Muscle of arm (tissue), 1 donor: ENCODE measurements at regions not wholly inside any gene's neighbourhood (a gene's known extent, or its start where the extent isn't known, plus 50 kb on each side); places are given as distances from the start of the nearest gene placed in this dataset.

Experiments
- DNase-seq: peaks from one replicate; pipeline ENCODE4 v3.0.0-alpha.2; 2013

DNA sequence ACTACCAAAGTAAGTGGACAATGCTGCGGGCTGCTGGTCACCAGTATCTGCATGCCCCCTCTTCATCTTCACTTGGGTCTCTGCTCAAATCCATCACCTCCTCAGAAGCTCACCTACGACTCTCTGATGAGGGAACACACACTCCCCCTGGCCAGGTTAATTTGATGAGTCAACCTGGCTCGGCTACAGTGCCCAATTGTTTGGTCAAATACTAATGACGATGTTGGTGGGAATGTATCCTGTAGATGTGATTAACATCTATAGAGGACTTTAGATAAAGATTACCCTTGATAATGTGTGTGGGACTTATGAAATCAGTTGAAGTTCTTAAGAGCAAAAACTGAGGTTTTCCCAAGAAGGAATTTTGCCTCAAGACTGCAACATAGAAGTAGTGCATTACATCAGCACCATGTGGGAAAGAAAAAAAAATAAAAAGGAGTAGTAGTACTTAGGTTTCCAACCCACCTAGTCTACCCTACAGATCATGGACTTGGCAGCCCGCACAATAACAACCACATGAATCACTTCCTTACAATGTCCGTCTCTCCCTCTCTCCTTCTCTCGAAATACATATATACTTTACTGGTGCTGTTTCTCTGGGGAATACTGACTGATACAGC, 467.3 kb downstream of the DNAH5 start:
- no peak for DNase-seq

DNA sequence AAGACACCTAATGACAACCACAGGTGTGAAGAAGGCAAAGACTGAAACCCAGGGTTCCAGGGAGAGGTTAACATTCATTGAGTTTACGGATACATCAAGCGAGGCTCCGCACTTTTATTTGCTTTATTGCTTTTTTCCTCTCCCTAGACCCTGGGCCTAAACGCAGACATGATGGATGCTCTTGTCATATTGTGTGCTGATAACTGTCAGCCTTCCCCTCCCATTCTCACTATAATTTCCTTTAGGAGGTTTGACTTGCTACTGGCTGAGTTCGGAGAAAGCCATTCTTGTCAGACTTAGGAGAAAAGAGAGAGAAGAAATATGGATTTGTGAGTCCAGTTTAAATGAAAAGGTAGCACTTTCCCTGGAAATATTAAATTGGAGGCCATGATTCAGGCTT, 471.6 kb downstream of the DNAH5 start:
- DNase-seq, result no peak

DNA sequence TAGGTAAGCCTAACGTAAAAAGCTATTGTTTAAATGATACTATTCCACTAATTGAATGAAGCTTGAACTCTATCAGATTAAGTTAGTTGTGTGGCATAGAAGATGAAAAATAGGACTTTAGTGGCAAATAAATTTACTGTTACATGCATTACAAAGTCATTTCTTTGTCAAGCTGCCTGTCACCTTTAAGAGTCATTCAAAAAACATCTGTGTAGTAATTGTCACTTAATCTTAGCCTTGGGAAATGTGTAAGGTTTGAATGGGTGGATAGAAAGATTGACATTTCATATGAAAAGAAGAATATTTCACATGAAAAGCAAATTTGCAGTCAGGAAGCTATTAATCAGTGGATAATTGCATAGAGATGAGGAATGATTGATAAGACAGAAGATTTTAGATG, 473.5 kb downstream of the DNAH5 start:
- no peak for DNase-seq

DNA sequence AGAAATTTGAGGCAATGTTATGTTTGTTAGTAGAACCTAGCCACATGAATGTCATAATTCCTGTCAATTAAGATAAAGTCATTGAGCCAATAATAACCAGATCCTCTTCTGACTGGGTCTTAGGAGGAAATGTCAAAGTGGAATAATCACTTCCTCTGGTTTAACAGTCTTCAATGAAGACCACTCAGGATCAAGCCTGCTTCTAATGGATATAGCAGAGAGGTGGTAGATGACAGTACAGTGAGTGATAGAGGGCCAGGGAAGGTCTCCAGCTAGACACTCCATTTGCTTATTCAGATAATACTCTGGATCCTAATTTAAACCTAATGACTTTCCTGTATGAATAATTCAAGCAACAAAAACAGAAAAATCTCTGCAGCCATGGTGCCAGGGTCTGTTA, 474.2 kb downstream of the DNAH5 start:
- no peak for DNase-seq

DNA sequence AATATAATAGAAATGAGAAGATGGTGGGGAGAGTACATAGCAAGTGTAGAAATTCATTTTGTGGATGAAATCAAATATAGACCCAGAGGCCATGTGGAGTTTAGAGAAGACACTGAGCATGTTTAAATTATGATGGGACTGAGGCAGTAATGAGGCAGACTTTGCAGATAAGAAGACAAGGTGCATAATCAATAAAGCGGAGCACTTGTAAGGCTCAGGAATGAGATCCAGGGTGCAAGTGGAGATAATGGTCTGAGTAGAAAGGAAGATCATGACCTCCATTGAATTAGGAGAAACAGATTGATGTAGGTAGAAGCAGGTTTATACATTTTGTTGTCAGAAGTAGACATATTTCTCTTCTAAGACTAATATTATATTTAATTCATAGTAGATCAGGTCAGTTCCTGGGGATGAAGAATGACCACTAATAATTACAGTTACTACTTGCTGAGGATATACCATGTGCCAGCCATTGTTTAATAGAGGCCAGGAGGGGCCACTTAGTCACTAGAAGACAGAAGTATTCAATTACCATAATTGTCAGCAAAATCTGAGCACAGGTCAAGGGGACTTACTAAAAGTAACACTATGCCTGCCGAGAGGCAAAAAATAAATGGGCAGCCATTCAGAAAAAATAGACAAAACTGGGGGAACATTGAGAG, 479.8 kb downstream of the DNAH5 start:
- DNase-seq, result no peak

DNA sequence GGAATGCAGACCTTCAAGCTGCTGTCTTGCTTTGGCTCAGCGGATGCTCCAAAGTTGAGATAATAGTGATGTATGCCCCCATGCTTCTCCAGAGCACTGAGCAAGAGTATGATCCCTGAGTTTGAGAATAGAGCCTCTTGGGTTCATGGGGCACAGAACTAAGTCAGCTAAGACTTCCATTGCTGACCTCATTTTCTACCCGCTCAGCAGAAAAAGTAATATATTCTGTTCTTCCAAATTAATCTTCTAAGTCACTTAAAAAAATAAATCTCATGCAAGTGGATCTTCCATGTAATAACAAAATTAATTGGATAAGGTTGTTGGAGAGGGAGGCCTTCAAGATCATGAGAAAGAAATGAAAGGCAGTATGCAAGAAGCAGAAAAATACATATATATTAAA, 483.9 kb downstream of the DNAH5 start:
- DNase-seq, result no peak

DNA sequence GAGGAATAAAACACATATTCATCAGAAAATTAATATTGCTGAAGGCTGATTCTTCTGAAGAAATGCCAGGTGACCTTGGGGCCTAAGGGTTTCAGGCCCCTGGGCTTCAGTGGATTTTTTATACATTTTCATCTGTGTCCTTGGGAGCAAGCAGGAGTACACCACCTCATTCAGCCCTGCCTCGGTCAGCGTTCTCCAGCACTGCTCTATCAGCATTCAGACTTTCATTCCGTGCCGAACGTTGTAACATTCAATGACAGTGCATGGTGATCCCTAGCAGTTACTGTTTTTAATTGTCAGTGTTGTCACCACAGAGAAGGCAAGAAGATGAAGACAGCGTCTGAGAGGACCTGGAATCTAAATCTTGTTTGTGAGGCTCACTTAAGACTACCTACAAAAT, 490.4 kb downstream of the DNAH5 start:
- no peak for DNase-seq

DNA sequence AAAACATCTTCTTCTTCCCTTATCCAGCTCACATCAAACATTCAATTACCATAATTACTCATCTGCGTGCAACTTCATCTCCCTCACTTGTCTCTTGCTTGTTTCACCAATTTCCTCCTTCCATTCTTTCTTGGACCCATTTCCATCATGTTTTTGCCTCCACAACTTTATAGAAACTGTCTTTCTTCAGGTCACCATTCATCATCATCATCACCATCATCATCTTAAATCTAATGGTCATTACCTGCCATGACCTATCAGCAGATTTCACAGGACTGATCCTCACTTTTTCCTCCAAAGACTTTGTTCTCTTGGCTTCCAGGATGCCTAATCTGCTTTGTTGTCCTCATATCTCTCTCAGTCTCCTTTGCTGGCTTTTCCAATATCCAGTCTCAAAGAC, 495.6 kb downstream of the DNAH5 start:
- no peak for DNase-seq

DNA sequence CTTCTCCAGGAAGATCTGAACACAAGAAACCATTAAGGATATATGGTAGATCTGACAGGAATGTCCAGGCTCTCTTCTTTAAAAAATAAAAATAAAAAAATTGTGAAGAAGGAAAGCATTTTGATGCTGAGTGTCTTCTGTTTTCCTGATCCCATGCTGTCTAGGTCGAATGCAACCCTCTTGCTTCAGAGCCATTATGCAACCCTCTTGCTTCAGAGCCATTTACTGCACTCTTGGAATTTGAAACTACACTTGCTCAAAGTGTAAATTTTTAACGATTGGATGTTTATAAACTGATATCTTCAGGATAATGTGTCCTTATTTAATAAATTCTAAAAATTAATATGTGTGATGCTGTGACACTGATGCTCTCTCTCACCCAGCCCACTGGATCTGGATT, 505.1 kb downstream of the DNAH5 start:
- no peak for DNase-seq

DNA sequence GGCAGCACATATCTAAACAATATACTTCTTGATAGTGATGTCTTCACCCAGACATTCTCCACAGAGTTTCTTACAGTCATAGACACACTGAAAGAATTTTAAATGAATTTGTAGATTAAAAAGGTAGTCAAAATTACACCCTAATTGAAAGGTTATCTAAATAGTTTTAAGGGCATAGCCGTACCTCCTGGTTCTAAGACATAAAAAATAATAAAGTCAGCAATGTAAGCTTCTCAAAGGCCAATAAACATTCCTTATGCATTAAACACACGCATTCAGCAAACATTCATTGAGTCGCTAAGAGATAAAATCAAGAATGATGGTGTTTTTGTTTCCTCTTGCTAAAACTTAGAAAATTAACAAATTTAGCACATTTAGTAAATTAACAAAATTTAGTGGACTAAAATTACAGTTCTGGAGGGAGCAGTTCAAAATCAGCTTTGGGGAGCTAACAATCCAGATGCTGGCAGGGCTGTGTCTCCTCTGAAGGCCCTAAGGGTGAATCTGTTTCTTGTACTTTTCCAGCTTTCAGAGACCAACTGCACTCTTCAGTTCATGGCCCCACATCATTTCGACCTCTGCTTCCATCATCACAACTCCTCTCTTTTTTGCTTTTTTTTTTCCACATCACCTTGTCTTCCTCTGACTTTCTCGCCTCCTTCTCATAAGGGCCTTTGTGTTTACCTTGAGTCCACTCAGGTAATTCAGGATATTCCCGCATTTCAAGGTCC, 516.5 kb downstream of the DNAH5 start:
- no peak for DNase-seq

DNA sequence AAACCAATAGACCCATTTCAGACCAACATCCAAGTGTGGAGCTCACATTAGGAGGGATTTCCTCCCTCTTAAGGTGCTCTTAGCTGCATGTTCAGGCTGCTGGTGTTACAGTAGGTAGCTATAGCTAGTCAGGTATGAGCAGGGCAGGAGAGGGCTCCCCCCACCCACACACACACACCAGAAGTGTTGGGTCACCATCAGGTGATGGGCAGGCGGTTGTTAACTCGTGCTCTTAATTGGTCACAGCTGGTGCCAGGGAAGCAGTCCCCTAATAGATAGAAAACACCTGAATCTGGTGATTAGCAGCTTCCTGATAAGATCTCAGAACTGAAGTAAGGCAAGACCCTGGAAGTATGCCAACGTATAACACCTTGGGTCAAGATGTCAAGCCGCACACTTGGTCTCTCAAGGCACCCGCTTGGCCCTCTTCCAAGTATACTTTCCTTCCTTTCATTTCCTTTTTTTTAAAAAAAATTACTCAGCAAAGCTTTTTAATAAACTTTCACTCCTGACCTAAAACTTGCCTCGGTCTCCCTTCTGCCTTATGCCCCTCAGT, 532.4 kb downstream of the DNAH5 start:
- no peak for DNase-seq

DNA sequence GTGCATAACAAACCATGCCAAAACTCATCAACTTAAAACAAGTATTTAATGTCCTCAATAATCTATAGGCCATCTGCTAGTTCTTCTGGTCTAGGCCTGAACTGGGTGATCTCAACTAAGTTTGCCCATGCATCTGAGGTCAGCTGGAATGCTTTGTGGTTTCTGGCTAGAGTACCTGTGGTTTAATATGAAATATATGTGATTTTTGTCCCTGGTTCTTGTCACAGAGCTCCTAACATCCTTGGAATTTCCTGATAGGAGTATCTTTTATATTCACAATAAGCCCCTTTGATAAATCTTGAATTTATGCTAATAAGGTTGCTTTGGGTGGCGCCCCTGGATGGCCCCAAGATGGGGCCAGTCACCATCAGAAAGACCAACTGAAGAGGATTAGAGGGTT, 535.9 kb downstream of the DNAH5 start:
- DNase-seq, result no peak

DNA sequence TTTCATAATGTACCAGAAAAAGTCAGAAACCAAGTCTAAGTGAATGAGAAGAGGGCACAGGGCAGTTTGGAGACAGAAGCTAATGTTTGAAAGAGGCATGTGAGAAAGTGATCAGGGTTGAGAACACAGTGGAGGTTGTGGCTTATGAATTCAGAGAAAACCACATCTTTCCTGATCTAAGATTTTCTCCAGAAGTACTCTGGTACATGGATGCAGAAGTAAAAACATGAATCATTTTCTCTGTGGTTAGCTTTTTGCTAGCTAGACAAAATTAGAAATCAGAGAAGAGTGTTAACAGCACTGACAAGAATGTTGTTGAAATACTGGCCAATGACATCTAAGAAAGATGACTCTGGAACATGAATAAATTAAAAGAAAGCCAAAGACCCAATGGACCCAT, 541.1 kb downstream of the DNAH5 start:
- no peak for DNase-seq

DNA sequence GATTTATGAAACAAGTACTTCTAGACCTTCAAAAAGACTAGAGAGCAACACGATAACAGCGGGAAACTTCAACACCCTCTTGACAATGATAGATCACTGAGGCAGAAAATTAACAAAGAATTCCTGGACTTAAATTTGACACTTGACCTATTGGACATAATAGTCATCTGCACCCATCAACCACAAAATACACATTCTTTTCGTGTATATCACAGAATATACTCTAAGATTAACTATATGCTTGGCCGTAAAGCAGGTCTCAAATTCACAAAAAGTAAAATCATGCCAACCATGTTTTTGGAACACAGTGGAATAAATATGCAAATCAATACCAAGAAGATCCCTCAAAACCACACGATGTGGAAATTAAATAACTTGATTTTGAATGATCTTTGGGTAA, 559.4 kb downstream of the DNAH5 start:
- no peak for DNase-seq

DNA sequence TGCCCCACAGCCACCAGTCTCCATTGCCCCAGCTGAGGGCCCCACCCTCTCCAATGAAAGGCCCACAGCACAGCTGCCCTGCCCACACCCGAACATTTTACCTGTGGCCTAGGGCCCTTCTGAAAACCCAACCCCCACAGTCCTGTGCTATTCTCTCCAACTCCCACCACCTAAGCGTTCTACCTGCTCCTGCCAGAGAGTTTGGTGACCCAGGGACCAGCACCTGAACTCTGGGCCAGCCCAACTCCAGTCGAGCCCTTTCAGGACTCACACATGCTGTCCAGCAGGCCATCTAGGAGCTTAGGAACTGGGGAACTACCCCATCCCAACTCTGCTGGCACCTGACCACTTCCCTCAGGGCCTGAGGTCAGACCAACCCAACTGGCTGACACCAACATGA, 562.3 kb downstream of the DNAH5 start:
- no peak for DNase-seq

DNA sequence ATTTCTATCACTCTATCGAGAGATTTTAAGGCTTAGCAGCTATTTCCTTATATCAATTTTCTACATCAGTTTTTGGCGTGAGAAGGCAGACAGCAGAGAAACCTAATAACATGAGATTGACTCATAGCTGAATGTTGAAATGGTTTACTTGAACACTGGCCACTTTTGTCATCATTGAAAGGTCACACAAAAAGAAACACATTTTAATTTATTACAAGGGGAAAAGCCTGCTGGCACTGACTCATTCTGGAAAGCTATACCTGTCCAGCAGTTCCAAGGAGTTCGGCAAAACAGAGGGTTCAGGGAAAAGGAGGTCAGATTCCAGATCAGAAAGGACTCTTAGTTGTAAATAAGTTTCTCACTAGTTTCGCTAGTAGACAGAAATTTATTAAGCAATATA, 566.4 kb downstream of the DNAH5 start:
- no peak for DNase-seq

DNA sequence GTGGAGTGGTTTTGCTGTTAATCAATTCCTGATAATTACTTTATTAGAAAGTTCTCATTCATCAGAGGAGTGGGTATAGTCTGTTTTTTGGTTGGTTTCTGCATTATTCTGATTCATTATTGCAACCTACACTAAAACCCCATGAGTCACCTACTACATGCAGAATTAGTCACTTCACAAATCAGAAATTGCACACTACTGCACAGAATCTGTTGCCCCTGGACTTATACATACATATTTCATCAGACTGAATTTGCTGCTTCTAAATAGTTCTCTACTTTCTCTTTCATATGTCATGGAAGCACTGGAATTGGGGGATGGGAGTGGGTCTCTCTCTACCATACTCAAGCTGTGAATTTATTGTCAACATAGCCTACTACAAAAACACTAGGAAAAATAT, 585.1 kb downstream of the DNAH5 start:
- no peak for DNase-seq

DNA sequence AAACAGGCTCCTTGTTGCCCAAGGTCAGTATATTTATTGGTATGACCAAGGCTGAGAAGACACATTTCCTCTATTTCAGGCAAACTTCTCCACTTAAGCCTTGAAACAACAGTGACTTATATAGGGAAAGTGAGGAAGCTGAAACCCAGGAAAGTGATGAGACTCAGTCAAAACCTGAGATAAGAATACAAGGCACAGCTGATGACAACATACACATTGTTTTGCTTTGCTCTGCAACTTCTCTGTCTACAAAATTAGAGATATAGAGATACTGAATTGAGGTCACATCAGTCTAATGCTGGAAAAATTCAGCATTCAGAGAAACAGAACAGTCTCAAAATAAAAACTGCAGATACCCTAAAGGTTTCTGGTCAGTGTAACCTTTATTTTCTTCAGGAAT, 586.1 kb downstream of the DNAH5 start:
- DNase-seq, result no peak

DNA sequence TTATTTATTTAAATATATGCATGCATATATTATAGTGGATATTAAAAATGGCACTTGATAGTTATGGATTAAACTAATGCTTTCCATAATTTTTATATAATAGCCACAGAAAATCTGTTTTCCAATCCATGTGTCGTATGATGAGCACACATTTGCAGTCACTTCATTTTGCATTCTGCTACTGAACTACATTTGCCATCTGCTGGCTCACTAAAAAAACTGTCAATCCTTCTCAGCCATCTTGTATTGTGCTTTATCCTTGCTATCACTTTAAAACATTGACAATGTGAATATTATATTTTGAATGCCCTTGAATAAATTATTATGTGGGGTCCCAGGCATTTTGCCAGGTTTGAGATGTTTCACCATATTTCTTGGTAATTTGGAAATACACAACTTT, 586.6 kb downstream of the DNAH5 start:
- no peak for DNase-seq

DNA sequence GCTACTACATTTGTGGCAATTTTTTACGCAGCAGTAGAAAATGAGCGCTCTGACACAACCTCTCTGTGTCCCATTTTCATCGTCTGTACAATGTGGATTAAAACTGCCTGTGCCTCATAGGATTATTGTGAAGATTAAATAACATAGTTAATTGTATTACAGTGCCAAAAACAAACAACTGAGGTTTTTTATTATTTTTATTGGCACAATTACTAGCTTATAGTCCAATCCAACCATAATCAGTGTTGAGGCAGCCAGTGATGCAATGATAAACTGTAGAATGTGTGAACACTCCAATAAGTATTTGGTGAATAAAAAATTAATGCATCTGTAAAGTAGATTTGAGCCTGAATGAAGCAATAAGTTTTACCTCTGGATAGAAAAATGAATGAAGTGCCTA, 588.3 kb downstream of the DNAH5 start:
- DNase-seq, result no peak

DNA sequence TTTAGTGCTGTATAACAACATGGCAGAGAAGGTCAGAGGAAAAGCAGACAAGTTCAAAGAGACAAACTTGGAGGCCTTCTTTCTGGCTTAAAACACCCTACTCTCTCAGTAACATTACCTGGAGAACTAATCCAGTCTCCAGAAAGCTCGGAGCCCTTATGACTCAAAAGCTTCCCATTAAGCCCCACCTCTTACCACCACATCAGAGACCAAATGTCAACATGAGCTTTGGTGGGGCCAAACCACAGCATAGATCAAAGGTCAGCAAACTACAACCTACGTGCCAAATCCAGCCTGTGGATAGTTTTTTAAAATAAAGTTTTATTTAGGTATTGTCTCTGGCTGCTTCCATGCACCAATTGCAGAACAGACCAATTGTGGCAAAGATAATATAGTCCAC, 589.9 kb downstream of the DNAH5 start:
- DNase-seq, result no peak

DNA sequence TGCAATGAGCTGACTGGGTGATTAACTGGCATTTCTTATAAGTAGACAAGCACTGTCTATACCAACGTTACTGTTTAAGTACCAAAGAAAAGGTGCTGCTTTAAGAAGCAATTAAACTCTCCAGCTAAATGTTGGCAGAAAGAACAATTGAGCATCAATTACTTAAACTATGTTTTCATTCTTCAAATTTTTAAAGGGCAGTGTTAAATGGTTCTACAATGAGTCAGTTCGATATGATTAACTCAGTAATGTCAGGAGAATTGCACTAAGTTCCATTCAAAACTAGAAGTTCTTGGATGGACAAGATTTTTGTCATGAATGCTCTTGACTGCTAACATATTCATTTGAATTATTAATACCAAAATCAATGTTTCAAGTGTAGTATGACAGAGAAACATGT, 593.7 kb downstream of the DNAH5 start:
- DNase-seq, result no peak

DNA sequence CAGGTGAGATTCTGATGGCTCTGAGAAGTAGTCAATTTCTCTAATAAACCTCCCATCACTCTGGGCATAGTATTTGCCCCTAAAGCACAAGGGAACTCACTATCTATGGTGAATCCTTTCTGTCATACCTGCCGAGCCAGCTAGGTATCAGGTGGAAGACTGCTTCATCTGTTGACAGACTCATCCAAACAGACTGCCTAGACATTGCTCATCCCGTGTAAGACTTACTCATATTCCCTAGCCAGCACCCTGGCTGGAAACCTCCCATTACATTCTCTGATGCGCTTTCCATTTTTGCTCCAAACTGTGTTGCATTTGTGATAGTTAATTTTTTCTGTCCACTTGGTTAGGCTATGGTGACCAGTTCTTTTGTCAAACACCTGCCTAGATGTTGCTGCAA, 595.9 kb downstream of the DNAH5 start:
- DNase-seq, result no peak
